ENCODE measurements at regions not wholly inside any gene's neighbourhood (a gene's known extent, or its start where the extent isn't known, plus 50 kb on each side); places are given as distances from the start of the nearest gene placed in this dataset.

DNA sequence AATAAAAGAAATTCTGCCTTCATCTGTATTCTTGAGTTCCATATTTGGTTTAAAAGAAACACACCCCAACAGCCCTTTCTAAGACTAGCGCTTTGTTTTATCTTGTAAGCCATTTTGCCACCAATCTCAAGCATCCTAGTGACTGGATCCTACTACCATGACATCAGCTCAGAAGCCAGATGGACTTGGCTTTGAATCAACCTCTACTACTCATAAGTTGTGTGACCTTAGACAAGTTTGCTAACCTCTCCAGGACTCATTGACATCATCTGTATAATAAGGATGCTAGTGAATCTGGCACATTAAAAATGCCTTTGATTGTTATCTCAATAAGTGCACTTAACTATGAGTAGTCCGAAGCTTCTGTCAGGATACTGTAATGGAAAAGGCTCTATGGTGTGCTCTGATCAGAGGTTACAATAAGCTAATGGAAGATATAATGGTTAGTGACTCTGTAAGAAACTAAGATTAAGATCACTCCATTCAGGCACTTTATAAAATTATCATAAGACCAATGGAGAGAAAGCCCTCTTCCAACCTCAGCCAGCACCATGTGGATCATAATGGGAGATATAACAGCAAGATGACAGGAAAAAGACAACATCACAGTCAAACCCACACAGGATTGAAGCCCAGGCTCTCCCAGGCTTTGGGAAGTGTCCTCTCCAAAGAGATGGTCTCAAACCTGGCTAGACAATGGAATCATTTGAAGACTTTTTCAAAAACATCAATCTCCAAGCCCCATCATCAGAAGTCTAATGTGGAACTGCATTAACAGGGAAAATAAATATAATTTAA lies 180.6 kb upstream of the MIR17HG start:
- Histone ChIP-seq H3K27ac (no peak overlapping the region), H3K9me3 (replicated peaks) (no peaks in the 10 kb centered on the region), H3K27me3 (replicated peaks) (0 out of 2 replicates have a peak, but pooled peaks cover 2% of the 10 kb centered on the region), H3K4me3 (no peak overlapping the region), H3K36me3 (no peaks in the 10 kb centered on the region), H3K4me1 (replicated peaks) (no peaks in the 10 kb centered on the region)
- no peak for DNase-seq (ENCODE audit: low read depth in 1 of 2, low spot score in 2 of 2)

DNA sequence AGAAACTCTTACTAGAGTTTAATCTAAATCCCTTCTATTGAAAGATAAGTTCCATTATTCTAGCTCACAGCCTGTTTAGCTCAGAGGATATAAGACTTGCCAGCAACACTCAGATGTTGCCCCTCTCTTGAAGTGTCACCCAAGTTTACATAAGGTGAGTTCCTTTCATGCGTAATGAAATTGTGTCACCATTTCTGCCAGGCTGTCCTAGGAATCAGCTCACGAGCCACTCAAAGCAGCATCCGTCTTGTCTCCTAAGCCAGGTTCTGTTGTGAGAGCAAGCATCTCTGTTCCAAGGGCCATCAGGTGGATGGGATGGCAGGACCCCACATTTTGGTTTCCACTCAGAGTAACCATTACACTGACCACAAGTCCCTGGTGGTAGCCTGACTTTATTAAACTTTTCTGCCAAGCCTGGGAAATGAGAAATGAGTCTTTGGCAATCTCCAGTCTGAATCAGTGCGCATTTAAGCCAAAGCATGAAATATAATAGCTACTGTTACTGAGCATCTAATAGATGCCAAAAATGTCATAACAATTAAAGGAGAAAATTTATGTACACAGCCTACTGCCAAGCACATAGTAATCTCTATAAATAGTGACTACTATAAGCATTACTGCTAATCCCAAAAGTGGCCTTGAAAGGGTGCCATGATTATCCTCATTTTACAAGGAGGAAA lies 179.6 kb upstream of the MIR17HG start:
- Histone ChIP-seq H3K36me3 (no peaks in the 10 kb centered on the region), H3K27me3 (replicated peaks) (0 out of 2 replicates have a peak, but pooled peaks cover 2% of the 10 kb centered on the region), H3K9me3 (replicated peaks) (no peaks in the 10 kb centered on the region), H3K4me3 (no peak overlapping the region), H3K27ac (no peak overlapping the region), H3K4me1 (replicated peaks) (no peaks in the 10 kb centered on the region)
- no peak for DNase-seq (ENCODE audit: low read depth in 1 of 2, low spot score in 2 of 2)

DNA sequence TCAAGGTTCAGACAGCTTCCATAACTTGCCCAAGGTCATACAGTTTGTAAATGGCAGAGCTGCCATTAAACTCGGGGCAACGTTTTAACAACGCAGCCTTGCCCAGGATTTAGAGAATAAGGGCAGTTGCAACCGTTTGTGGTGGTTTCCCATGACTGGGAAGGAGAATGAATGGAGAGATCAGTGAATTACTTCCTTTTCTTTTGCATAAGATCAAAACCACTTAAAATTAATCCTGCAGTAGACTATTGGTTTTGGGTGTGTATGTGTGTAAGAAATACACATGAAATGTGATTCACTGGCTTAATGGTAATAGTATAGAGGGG lies 179.1 kb upstream of the MIR17HG start:
- Histone ChIP-seq H3K27me3 (replicated peaks) (0 out of 2 replicates have a peak, but pooled peaks cover 2% of the 10 kb centered on the region), H3K9me3 (replicated peaks) (no peaks in the 10 kb centered on the region), H3K4me1 (replicated peaks) (no peaks in the 10 kb centered on the region), H3K4me3 (no peak overlapping the region), H3K27ac (no peak overlapping the region), H3K36me3 (no peaks in the 10 kb centered on the region)
- no peak for DNase-seq (ENCODE audit: low read depth in 1 of 2, low spot score in 2 of 2)

DNA sequence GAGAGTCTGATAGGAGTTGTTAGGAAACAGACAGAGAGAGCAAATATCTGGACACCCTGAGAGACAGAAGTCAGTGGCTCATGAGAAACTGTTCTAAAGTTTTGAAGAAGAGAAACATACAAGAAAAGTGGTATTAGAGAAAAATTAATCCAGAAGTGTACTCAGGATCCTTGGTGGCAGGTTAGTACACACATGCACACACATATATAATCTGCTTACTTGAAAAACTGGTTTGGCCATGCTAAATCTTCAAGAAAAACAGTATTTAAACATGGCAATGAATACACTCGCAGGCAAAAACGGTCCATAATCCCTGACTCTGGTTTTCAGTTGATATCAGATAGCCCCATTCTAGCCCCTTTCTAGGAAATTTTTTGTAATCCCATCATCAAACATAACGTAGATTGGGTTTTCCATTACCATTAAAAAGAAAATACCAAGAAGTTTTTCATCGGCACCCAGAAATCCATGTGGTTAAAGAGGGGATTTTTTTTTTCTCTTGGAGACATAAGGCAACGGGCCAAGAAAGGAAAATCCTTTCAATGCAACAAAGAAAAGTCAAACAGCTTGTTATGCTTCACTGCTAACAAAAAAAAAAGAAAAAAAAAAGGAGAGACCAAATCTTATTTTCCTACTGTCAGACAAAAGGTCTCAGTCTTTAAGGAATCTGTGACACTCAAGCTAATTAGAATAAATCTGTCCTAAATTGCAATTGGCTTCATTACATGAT lies 178.0 kb upstream of the MIR17HG start:
- Histone ChIP-seq H3K27ac (no peak overlapping the region), H3K27me3 (replicated peaks) (0 out of 2 replicates have a peak, but pooled peaks cover 2% of the 10 kb centered on the region), H3K9me3 (replicated peaks) (no peaks in the 10 kb centered on the region), H3K4me1 (replicated peaks) (no peaks in the 10 kb centered on the region), H3K4me3 (no peak overlapping the region), H3K36me3 (no peaks in the 10 kb centered on the region)
- no peak for DNase-seq (ENCODE audit: low read depth in 1 of 2, low spot score in 2 of 2)

DNA sequence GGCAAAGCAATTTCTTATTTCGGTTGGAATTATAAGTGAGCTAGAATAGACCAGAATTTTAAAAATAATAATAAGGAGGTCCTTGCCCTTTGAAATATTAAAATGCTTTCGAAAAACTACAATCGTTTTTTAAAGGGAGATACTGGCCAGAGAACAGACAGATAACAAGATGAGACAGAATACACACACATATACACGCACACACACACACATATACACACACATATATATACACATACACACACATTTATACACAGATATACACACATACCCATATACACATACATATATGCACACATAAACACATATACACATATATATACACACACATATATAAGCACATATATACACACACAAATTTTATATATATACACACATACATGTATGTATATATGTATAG lies 175.3 kb upstream of the MIR17HG start:
- DNase-seq (ENCODE audit: low read depth in 1 of 2, low spot score in 2 of 2) = no peak
- H3K36me3 ChIP-seq = no peaks in the 10 kb centered on the region
- H3K27me3 ChIP-seq (replicated peaks) = 0 out of 2 replicates have a peak, but pooled peaks cover 2% of the 10 kb centered on the region
- H3K4me3 ChIP-seq = no peak overlapping the region
- no peaks in the 10 kb centered on the region for H3K9me3 ChIP-seq (replicated peaks)
- no peak overlapping the region for H3K27ac ChIP-seq
- no peaks in the 10 kb centered on the region for H3K4me1 ChIP-seq (replicated peaks)

DNA sequence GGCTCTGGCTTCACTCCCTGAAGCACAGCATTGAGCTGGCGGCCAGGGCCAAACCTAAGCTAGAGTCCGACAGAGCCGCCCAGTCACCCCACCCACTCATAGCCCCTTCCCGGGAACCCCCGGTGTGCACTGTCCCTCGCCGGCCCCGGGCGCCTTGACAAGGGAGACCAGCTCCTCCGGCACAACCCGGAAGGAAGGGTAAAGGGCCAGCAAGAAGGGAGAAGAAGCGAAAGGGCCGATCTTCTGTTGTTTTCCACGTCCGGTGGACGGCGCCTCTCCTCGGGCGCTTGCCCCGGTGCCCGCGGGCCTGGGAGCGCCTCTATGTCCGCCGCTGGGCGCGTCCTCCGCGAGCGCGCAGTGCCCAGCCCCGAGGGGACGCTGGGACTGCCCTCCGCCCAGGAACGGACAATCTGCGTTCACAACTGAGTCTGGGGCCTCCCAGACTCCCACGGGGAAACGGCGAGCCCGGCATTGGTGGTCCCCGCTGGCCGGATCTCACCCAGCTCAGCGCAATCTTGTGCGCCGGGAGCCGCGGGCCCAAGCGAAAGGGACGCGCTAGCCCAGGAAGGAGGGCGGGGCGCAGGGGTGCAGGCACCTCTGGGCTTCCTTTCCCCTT lies 172.5 kb upstream of the MIR17HG start:
- no peaks in the 10 kb centered on the region for H3K36me3 ChIP-seq
- H3K27me3 ChIP-seq (replicated peaks) = no peaks in the 10 kb centered on the region
- H3K27ac ChIP-seq = no peak overlapping the region
- no peaks in the 10 kb centered on the region for H3K4me1 ChIP-seq (replicated peaks)
- DNase-seq (ENCODE audit: low read depth in 1 of 2, low spot score in 2 of 2) = no peak
- no peaks in the 10 kb centered on the region for H3K9me3 ChIP-seq (replicated peaks)
- H3K4me3 ChIP-seq = no peak overlapping the region

DNA sequence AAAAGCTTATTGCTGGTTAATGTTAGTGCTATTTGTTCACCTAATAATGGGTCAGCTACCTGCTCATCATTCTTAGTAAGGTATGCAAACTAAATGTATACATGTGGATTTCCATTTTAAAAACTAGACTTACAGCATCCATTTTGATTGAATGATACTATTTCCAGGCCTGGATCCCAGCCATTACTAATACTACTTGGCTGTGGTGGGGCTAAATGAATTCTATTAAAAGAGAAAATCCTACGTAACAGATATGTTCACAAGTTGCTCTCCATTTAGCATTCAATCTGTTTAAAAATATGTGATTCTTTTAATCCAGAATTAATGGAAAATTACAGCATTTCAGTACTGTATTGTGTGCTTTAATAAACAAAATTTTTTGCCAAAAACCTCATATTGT lies 169.4 kb upstream of the MIR17HG start:
- Histone ChIP-seq H3K36me3 (no peaks in the 10 kb centered on the region), H3K9me3 (replicated peaks) (no peaks in the 10 kb centered on the region), H3K27me3 (replicated peaks) (no peaks in the 10 kb centered on the region), H3K27ac (no peak overlapping the region), H3K4me3 (no peak overlapping the region), H3K4me1 (replicated peaks) (no peaks in the 10 kb centered on the region)
- DNase-seq (ENCODE audit: low read depth in 1 of 2, low spot score in 2 of 2) = no peak

DNA sequence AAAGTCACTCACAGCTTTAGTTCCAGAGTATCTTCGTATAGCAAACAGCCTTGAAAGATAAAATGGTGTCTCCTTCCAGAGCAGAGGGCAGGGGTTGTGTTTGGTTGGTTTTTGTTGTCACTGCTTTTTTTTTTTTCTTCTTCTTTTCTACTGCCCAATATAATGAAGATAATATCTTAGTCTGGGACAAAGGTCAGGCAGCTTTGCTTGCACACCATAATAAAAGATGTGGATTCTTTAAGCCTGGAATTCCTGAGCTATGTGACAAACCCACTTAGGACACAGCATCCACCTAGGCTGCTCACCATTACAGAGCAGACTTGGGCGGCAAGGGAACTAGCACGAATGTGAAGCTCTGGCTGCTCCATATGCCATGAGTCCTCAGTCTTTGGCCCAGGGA lies 165.6 kb upstream of the MIR17HG start:
- Histone ChIP-seq H3K4me3 (no peak overlapping the region), H3K27me3 (replicated peaks) (no peaks in the 10 kb centered on the region), H3K36me3 (no peaks in the 10 kb centered on the region), H3K4me1 (replicated peaks) (no peaks in the 10 kb centered on the region), H3K9me3 (replicated peaks) (no peaks in the 10 kb centered on the region), H3K27ac (no peak overlapping the region)
- DNase-seq (ENCODE audit: low read depth in 1 of 2, low spot score in 2 of 2) = no peak

DNA sequence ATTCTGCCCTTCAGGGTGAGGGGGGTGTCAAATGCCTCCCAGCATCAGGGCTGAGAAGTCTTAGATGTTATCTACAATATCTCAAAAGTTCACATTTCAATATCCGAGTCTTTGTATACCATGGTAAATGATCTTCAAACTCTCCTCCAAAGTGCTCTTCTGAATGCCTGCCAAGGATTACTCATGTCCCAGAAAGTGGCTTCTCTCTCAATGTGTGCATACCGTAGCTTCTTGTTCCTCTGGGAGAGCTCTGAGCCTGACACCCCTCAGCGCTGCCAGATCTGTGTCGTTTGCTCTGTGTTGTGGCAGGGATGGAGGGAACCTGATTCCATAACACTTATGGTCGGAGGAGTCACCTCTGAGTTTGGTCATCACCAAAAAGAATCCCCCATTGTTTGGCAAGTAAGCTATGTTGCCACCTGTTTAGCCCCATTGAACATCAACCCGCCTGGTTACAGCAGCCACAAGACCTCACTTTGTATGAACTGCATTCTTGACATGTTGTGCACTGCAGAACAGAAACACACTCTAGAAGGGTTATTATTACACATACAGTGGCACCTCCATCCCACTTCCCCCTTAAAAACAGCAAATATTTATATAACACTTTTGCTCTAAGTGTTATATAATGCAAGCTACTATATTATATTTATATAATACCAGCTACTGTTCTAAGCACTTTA lies 163.1 kb upstream of the MIR17HG start:
- no peak overlapping the region for H3K27ac ChIP-seq
- no peaks in the 10 kb centered on the region for H3K4me1 ChIP-seq (replicated peaks)
- no peaks in the 10 kb centered on the region for H3K9me3 ChIP-seq (replicated peaks)
- DNase-seq (ENCODE audit: low read depth in 1 of 2, low spot score in 2 of 2) = no peak
- no peaks in the 10 kb centered on the region for H3K27me3 ChIP-seq (replicated peaks)
- no peaks in the 10 kb centered on the region for H3K36me3 ChIP-seq
- no peak overlapping the region for H3K4me3 ChIP-seq

DNA sequence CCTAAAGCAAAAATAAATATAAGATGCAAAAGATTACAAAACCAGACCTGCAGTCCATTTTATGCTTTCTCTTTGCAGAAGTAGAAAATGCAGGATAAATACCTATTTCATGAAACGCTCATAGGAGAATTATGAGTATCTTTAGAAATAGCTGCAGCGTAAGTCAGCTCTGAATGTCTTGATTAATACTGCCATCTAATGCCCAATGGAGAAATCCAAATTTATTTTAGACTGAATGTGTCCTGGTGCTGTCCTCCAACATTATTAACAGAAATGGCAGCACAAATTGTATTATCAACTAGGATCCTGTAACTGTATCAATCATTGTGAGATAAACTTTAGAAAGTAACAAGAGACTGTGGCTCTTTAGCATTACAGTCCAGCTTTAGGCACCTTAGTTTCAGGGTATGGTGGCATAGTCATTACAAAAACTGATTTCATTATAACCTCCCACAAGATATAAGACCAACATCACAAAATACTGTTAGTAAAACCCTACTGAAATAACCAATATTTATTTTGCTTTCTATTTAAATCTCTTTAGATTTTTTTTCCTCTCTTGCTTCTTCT lies 162.1 kb upstream of the MIR17HG start:
- no peak for DNase-seq (ENCODE audit: low read depth in 1 of 2, low spot score in 2 of 2)
- Histone ChIP-seq H3K9me3 (replicated peaks) (no peaks in the 10 kb centered on the region), H3K4me1 (replicated peaks) (no peaks in the 10 kb centered on the region), H3K27me3 (replicated peaks) (no peaks in the 10 kb centered on the region), H3K4me3 (no peak overlapping the region), H3K27ac (no peak overlapping the region), H3K36me3 (no peaks in the 10 kb centered on the region)

DNA sequence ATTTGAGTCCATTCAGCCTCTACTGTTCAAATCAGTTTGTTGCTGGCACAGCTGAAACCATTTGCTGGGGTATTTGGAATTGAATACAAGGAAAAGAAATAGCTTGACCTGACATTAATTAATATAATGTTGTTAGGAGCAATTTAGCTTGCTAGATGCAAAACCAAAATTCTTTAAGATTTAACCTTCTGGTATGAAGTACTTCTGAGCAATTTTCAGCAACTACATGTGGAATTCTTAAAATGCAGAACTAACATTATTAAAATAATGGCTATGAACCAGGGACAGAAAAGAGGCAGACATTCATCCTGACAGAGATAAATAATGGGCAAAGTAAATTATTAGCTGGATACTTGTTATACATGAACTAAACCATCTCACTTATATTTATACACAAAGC lies 160.0 kb upstream of the MIR17HG start:
- H3K4me1 ChIP-seq (replicated peaks) = no peaks in the 10 kb centered on the region
- no peak for DNase-seq (ENCODE audit: low read depth in 1 of 2, low spot score in 2 of 2)

DNA sequence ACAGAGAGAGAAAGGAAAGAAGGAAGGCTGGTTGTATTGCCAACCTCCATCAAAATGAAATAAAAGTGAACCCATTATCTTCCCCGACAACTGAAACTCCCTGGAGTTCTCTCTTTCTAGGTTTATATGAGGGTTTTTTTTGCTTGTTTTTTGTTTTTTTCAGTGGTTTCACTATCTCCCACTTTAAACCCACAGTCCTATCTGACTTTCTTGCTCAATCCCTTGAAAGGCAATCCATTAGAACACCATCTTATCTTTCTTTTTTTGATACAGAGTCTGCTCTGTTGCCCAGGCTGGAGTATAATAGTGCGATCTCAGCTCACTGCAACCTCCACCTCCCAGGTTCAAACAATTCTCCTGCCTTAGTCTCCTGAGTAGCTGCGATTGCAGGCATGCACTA lies 158.0 kb upstream of the MIR17HG start:
- Histone ChIP-seq H3K27ac (no peak overlapping the region), H3K27me3 (replicated peaks) (no peaks in the 10 kb centered on the region), H3K4me3 (no peak overlapping the region), H3K9me3 (replicated peaks) (no peaks in the 10 kb centered on the region), H3K4me1 (replicated peaks) (no peaks in the 10 kb centered on the region), H3K36me3 (no peaks in the 10 kb centered on the region)
- no peak for DNase-seq (ENCODE audit: low read depth in 1 of 2, low spot score in 2 of 2)

More for the DNA sequence above, 160.0 kb upstream of the MIR17HG start:
- H3K36me3 ChIP-seq = no peaks in the 10 kb centered on the region
- H3K9me3 ChIP-seq (replicated peaks) = no peaks in the 10 kb centered on the region
- H3K27ac ChIP-seq = no peak overlapping the region
- no peaks in the 10 kb centered on the region for H3K27me3 ChIP-seq (replicated peaks)
- no peak overlapping the region for H3K4me3 ChIP-seq

DNA sequence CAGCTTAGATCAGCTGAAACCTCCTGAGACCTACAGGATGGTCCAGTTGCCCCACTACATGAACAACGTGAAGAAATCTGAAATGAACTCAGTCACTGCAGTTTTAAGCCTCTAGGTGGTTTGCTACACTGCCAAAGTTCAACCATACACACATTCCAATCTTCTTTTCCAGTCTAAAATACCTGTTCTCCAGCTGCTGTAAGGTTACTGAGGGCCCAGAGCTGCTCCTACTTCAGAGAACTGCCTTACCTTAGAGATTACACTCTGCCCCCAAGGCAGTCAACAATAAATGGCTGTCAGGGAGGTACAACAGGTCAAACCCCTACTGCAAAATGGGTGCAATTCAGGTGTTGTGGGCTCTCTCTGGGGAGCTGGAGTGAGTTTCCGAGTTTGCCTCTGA lies 154.1 kb upstream of the MIR17HG start:
- Histone ChIP-seq H3K9me3 (replicated peaks) (no peaks in the 10 kb centered on the region), H3K4me1 (replicated peaks) (no peaks in the 10 kb centered on the region), H3K27ac (no peak overlapping the region), H3K27me3 (replicated peaks) (no peaks in the 10 kb centered on the region), H3K4me3 (no peak overlapping the region), H3K36me3 (no peaks in the 10 kb centered on the region)
- no peak for DNase-seq (ENCODE audit: low read depth in 1 of 2, low spot score in 2 of 2)
